ENCODE measurements at regions not wholly inside any gene's neighbourhood (a gene's known extent, or its start where the extent isn't known, plus 50 kb on each side); places are given as distances from the start of the nearest gene placed in this dataset.

GRCh38 chr13:61901946-61902541 lies 486.4 kb upstream of the PCDH20 start:
- Histone ChIP-seq H3K4me3 (ENCODE audit: low read depth, low read length) (no peak overlapping the region), H3K9me3 (ENCODE audit: severe bottlenecking) (no peaks in the 10 kb centered on the region), H3K36me3 (no peaks in the 10 kb centered on the region), H3K27ac (no peak overlapping the region), H3K27me3 (ENCODE audit: insufficient read depth, low read depth, severe bottlenecking) (no peaks in the 10 kb centered on the region)
- no peak for DNase-seq
- no peak for TF ChIP-seq CTCF (IDR thresholded peaks at IDR 0.05; ENCODE audit: low read depth, low read length)

- H3K27ac ChIP-seq = no peak overlapping the region
- no peaks in the 10 kb centered on the region for H3K9me3 ChIP-seq (ENCODE audit: severe bottlenecking)
- H3K36me3 ChIP-seq = no peaks in the 10 kb centered on the region
- DNase-seq = no peak
- no peak for TF ChIP-seq CTCF (IDR thresholded peaks at IDR 0.05; ENCODE audit: low read depth, low read length)
- no peak overlapping the region for H3K4me3 ChIP-seq (ENCODE audit: low read depth, low read length)
- no peaks in the 10 kb centered on the region for H3K27me3 ChIP-seq (ENCODE audit: insufficient read depth, low read depth, severe bottlenecking)
Measured at GRCh38 chr13:61900033-61900432, 484.4 kb upstream of the PCDH20 start.

GRCh38 chr13:61898207-61898606 lies 482.6 kb upstream of the PCDH20 start:
- no peak overlapping the region for H3K27ac ChIP-seq
- no peak for DNase-seq
- TF ChIP-seq CTCF (IDR thresholded peaks at IDR 0.05; ENCODE audit: low read depth, low read length) = no peak
- no peaks in the 10 kb centered on the region for H3K27me3 ChIP-seq (ENCODE audit: insufficient read depth, low read depth, severe bottlenecking)
- H3K9me3 ChIP-seq (ENCODE audit: severe bottlenecking) = no peaks in the 10 kb centered on the region
- H3K4me3 ChIP-seq (ENCODE audit: low read depth, low read length) = no peak overlapping the region
- no peaks in the 10 kb centered on the region for H3K36me3 ChIP-seq

- DNase-seq = no peak
- no peak for TF ChIP-seq CTCF (IDR thresholded peaks at IDR 0.05; ENCODE audit: low read depth, low read length)
- H3K4me3 ChIP-seq (ENCODE audit: low read depth, low read length) = no peak overlapping the region
- no peaks in the 10 kb centered on the region for H3K9me3 ChIP-seq (ENCODE audit: severe bottlenecking)
- H3K27me3 ChIP-seq (ENCODE audit: insufficient read depth, low read depth, severe bottlenecking) = no peaks in the 10 kb centered on the region
- no peaks in the 10 kb centered on the region for H3K36me3 ChIP-seq
- no peak overlapping the region for H3K27ac ChIP-seq
Measured at GRCh38 chr13:61891401-61891800, 475.8 kb upstream of the PCDH20 start.

- Histone ChIP-seq H3K36me3 (no peaks in the 10 kb centered on the region), H3K27me3 (ENCODE audit: insufficient read depth, low read depth, severe bottlenecking) (no peaks in the 10 kb centered on the region), H3K9me3 (ENCODE audit: severe bottlenecking) (no peaks in the 10 kb centered on the region), H3K4me3 (ENCODE audit: low read depth, low read length) (no peak overlapping the region), H3K27ac (no peak overlapping the region)
- no peak for DNase-seq
- TF ChIP-seq CTCF (IDR thresholded peaks at IDR 0.05; ENCODE audit: low read depth, low read length) = no peak
Measured at GRCh38 chr13:61884830-61885229, 469.2 kb upstream of the PCDH20 start.
